Pancreas (tissue), 10 donors: ENCODE measurements at regions not wholly inside any gene's neighbourhood (a gene's known extent, or its start where the extent isn't known, plus 50 kb on each side); places are given as distances from the start of the nearest gene placed in this dataset.
A peak's percentile ranks its signal among the peaks of the same experiment; 100 is the strongest.

Source experiments
- ATAC-seq, 4 donors: fragments of 200-7000 bp; cut with Tn5 transposase; one replicate each; pipeline versions ENCODE4 v1.8.0 to v1.9.1; 2020; ENCODE audit warnings: mild to moderate bottlenecking in 4 of 4, moderate library complexity in 4 of 4
- DNase-seq, 6 donors: peaks; one replicate each; pipeline ENCODE4 v3.0.0-alpha.2; 2020
- FAIRE-seq: peaks from 2 replicates; lab custom pipeline; 2012; peaks lifted over from hg19 to GRCh38; lab: Jason Lieb, UNC
- H3K27ac ChIP-seq, 4 donors: fragments of 200-600 bp; sonication (generic); 1 replicate in 3 of 4; 2 replicates in 1 of 4; pipeline versions ENCODE4 v1.5.0 to v1.8.0; 2020
- H3K27me3 ChIP-seq, 4 donors: fragments of 200-600 bp; one replicate each; pipeline ENCODE4 v1.8.0; 2021
- H3K36me3 ChIP-seq, 3 donors: fragments of 200-600 bp; sonication (generic) in 1 of 3; one replicate each; pipeline versions ENCODE4 v1.5.0 to v1.8.0; 2020 to 2021
- H3K4me1 ChIP-seq, 3 donors: fragments of 200-600 bp; one replicate each; pipeline ENCODE4 v1.8.0; 2021
- H3K4me3 ChIP-seq, 4 donors: fragments of 200-600 bp; sonication (generic) in 2 of 4; one replicate each; pipeline versions ENCODE4 v1.5.0 to v1.8.0; 2020 to 2021
- H3K9me3 ChIP-seq, 4 donors: fragments of 200-600 bp; one replicate each; pipeline ENCODE4 v1.8.0; 2021
- WGBS, 2 donors: extraction: QIAGEN DNeasy Blood & Tissue Kit; methylation state at CpG; one replicate each; pipeline ENCODE4 v1.1.7; 2013; 5-methylcytosine and 5-hydroxymethylcytosine counted together
- intact Hi-C, 3 donors: fragments of 100-400 bp; cut with DNase I; formaldehyde crosslinking; loops; one replicate each; pipeline versions ENCODE4 v1.11.1 to v1.14.2; 2022
- TF ChIP-seq, protein P1 (sequence below), 4 donors: fragments of 200-600 bp; sonication (generic) in 3 of 4; IDR thresholded peaks; one replicate each; pipeline versions ENCODE4 v1.5.0 to v1.8.0; 2021; ENCODE audit warnings: antibody characterized with exemption in 4 of 4
- donor health status: healthy with polysubstance abuse.
- donor health status: DM: no; HTN: no; CAD: no; lungs with moderate emphysema.
- donor health status: DM: no; HTN: no; CAD: no.
- donor health status: control.
- donor health status: control.
- donor health status: Bipolar disorder and iron deficiency.
- donor health status: DM: yes; HTN: yes; CAD: no.
- donor health status: DM: no; HTN: no; CAD: no.
- donor health status: DM: no; HTN: no; CAD: no.
- donor health status: DM: yes; HTN: yes; CAD: no.

DNA sequence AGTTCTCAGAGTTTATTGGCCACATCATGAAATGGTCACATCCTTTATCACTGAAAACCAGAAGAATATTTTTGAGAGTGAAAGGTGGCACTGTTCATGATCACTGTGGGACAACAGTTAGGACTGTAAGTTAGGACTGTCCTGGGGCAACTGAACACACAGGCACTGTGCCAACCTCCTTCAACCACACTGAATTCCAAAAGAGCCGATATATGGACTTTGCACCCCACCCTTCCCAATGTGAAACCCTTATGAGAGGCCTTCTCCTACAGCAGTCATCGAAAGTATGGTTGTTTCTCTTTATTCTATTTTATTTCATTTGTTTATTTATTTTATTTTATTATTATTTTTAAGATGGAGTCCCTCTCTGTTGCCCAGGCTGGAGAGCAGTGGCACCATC lies 353.5 kb downstream of the TOX3 start:
- TF ChIP-seq, protein P1, sequence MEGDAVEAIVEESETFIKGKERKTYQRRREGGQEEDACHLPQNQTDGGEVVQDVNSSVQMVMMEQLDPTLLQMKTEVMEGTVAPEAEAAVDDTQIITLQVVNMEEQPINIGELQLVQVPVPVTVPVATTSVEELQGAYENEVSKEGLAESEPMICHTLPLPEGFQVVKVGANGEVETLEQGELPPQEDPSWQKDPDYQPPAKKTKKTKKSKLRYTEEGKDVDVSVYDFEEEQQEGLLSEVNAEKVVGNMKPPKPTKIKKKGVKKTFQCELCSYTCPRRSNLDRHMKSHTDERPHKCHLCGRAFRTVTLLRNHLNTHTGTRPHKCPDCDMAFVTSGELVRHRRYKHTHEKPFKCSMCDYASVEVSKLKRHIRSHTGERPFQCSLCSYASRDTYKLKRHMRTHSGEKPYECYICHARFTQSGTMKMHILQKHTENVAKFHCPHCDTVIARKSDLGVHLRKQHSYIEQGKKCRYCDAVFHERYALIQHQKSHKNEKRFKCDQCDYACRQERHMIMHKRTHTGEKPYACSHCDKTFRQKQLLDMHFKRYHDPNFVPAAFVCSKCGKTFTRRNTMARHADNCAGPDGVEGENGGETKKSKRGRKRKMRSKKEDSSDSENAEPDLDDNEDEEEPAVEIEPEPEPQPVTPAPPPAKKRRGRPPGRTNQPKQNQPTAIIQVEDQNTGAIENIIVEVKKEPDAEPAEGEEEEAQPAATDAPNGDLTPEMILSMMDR (IDR thresholded peaks at IDR 0.05), result no peak
- Histone ChIP-seq H3K36me3 (no peaks in the 10 kb centered on the region), H3K27ac (no peak overlapping the region), H3K27me3 (no peaks in the 10 kb centered on the region), H3K4me1 (peaks cover 0 to 8% (median 0%) of the 10 kb centered on the region in 3 donors), H3K4me3 (no peak overlapping the region), H3K9me3 (no peaks in the 10 kb centered on the region)
- intact Hi-C loops, result loop anchor here in 2 of 3 donors (5.0 to 10.0 kb wide), 2 partner anchors 721 to 724 kb away; no protein-coding TSS in a partner anchor
- DNase-seq (no peak), FAIRE-seq (no peak), ATAC-seq (no peak)
- 76 to 83% methylated on average over 2 of the region's 2 CpGs for WGBS, 2 donors

DNA sequence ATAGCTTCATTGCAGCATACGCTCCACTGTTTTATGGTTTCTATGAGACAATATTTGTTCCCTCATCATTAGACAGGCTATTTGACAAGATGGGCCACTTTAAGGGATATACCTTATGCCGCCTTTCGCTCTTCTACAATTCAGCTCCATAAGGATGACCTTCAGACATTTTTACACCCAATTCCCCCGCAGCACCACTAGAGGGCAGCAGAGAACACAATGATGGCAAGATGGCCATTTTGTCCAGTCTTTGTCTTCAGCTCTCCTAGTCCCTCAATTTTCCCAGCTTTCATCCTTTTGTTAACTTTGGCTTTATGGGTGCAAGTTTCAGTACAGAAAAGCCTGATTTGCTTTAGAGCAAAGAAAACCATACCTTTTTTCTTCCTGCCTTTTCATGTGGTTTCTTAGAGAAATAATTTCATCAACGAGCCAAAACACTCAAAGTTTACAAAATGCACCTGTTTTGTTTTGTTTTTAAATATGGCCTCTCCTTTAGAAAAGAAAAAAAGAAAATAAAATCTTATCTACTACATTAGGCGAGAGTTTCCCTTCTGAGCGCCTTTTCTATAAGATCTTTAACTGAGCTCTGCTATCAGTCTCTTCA lies 355.3 kb downstream of the TOX3 start:
- intact Hi-C loops, result loop anchor here in 2 of 3 donors (5.0 to 10.0 kb wide), 2 partner anchors 723 to 726 kb away; no protein-coding TSS in a partner anchor
- FAIRE-seq (no peak), ATAC-seq (peak; percentile 58 to 98 (median 90)), DNase-seq (peak; percentile 46 to 83 (median 66))
- H3K27me3 ChIP-seq, result no peaks in the 10 kb centered on the region
- no peak overlapping the region for H3K4me3 ChIP-seq
- no peaks in the 10 kb centered on the region for H3K36me3 ChIP-seq
- TF ChIP-seq, protein P1 (IDR thresholded peaks at IDR 0.05), result peak; percentile 84 to 95 (median 87)
- H3K9me3 ChIP-seq, result no peaks in the 10 kb centered on the region
- no peak overlapping the region for H3K27ac ChIP-seq
- peaks cover 0 to 8% (median 0%) of the 10 kb centered on the region in 3 donors for H3K4me1 ChIP-seq
- WGBS, 2 donors, result 36 to 41% methylated on average over 7 of the region's 7 CpGs

DNA sequence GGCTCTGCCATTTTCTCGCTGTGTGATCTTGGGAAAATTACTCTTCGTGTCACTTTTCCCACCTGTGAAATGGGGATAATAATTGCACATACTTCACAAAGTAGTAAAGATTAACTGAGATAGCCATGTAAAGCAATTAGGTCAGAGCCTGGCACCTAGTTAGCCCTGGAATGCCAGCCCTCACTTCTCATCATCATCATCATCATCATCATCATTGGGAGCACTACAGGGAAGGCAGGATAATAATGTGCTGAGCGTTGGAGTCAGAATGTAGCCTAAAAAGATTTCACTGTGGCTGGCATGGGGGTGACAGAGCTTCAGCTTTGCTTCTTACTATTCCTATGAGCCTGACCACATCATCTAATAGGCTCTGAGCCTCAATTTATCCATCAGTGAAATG lies 362.6 kb downstream of the TOX3 start:
- Histone ChIP-seq H3K27me3 (no peaks in the 10 kb centered on the region), H3K4me1 (no peaks in the 10 kb centered on the region), H3K4me3 (no peak overlapping the region), H3K36me3 (no peaks in the 10 kb centered on the region), H3K9me3 (no peaks in the 10 kb centered on the region), H3K27ac (no peak overlapping the region)
- 77 to 88% methylated on average over 3 of the region's 3 CpGs for WGBS, 2 donors
- no peak for DNase-seq
- ATAC-seq, result no peak
- intact Hi-C loops, result no loop called here
- TF ChIP-seq, protein P1 (IDR thresholded peaks at IDR 0.05), result no peak
- no peak for FAIRE-seq

DNA sequence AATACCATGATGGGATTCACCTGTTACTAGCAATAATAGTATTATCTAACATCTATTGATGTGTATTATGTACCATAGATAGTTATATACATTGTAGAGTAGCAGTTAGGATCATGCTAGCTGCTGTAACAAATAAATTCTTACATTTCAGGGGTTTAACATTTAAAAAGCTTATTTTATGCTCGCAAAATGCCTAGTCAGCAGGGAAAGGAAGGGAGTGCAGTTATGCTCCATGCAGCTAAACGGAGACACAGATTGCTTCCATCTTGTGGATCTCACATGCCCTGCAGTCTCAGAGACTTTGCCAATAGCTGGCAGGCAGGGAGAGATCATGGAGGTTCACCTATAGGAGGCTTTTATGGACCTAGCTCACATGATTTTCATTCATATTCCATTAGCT lies 364.1 kb downstream of the TOX3 start:
- Histone ChIP-seq H3K4me1 (no peaks in the 10 kb centered on the region), H3K9me3 (no peaks in the 10 kb centered on the region), H3K27ac (no peak overlapping the region), H3K36me3 (no peaks in the 10 kb centered on the region), H3K27me3 (no peaks in the 10 kb centered on the region), H3K4me3 (no peak overlapping the region)
- ATAC-seq (no peak), FAIRE-seq (no peak), DNase-seq (no peak)
- 70 to 78% methylated on average over 2 of the region's 2 CpGs for WGBS, 2 donors
- intact Hi-C loops, result no loop called here
- TF ChIP-seq, protein P1 (IDR thresholded peaks at IDR 0.05), result no peak

DNA sequence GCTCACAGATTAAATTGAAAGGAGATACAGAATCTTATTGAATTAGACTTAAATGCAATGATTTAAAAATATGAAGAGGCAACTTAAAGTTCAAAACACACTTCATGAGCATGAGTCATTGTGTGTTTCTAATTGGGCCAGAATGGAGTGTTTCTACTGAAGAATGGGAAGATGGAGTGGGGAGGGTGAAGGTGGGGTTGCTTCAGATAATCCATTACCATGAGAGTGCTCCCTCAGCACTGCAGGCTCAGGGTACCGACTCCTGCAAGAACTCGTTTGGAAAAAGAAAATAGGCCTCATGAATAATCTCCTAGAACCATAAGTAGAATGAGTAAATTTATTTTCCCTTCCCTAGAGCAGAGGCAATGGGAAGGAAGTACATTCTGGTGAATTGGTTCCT lies 372.8 kb downstream of the TOX3 start:
- no peak for ATAC-seq
- no peak overlapping the region for H3K27ac ChIP-seq
- no peak for DNase-seq
- intact Hi-C loops, result no loop called here
- no peak overlapping the region for H3K4me3 ChIP-seq
- no peak for FAIRE-seq
- TF ChIP-seq, protein P1 (IDR thresholded peaks at IDR 0.05), result no peak
- no peaks in the 10 kb centered on the region for H3K4me1 ChIP-seq
- H3K27me3 ChIP-seq, result no peaks in the 10 kb centered on the region
- no peaks in the 10 kb centered on the region for H3K9me3 ChIP-seq
- H3K36me3 ChIP-seq, result no peaks in the 10 kb centered on the region
- WGBS, 2 donors, result 59 to 76% methylated on average over 2 of the region's 2 CpGs
